Gastrocnemius medialis (tissue), 4 donors: ENCODE measurements at regions not wholly inside any gene's neighbourhood (a gene's known extent, or its start where the extent isn't known, plus 50 kb on each side); places are given as distances from the start of the nearest gene placed in this dataset.

Experiments
- CTCF ChIP-seq, 5 experiments: fragments of 450-650 bp in 3 of 5; fragments of 200-600 bp in 2 of 5; sonication (generic) in 2 of 5; IDR thresholded peaks in 4 of 5; conservative IDR thresholded peaks in 1 of 5; 1 replicate in 4 of 5; 2 replicates in 1 of 5; pipeline ENCODE4 v1.5.1; 2016 to 2019; ENCODE audit warnings: antibody characterized with exemption in 5 of 5, mild to moderate bottlenecking in 3 of 5, moderate library complexity in 3 of 5
- POLR2A ChIP-seq, 2 donors: fragments of 450-650 bp; IDR thresholded peaks; one replicate each; pipeline ENCODE4 v1.6.1; 2017; ENCODE audit warnings: antibody characterized with exemption in 2 of 2, mild to moderate bottlenecking in 2 of 2, moderate library complexity in 2 of 2

GRCh38 chrX:98296129-98296528 lies 1412.4 kb downstream of the RPA4 start:
- no peak for TF ChIP-seq CTCF (IDR thresholded peaks at IDR 0.05 in 4 of 5, conservative IDR thresholded peaks at IDR 0.05 in 1 of 5)
- no peak for TF ChIP-seq POLR2A (IDR thresholded peaks at IDR 0.05)
